SJCRH30 (cell line): ENCODE measurements at regions not wholly inside any gene's neighbourhood (a gene's known extent, or its start where the extent isn't known, plus 50 kb on each side); places are given as distances from the start of the nearest gene placed in this dataset.

Source experiments
- DNase-seq, 2 experiments: peaks; one replicate each; pipeline ENCODE4 v3.0.0-alpha.2; 2015 to 2020
- H3K27ac ChIP-seq: fragments of 250-450 bp; sonication (Bioruptor Pico); 2 replicates; pipeline ENCODE4 v1.5.1; 2020; ENCODE audit warnings: mild to moderate bottlenecking, moderate library complexity
- H3K27me3 ChIP-seq: fragments of 250-450 bp; sonication (Bioruptor Pico); 2 replicates; pipeline ENCODE4 v1.5.1; 2020; ENCODE audit warnings: mild to moderate bottlenecking, moderate library complexity
- H3K36me3 ChIP-seq: fragments of 250-450 bp; sonication (Bioruptor Pico); 2 replicates; pipeline ENCODE4 v1.5.1; 2020; ENCODE audit warnings: mild to moderate bottlenecking, moderate library complexity
- H3K4me1 ChIP-seq: fragments of 250-450 bp; sonication (Bioruptor Pico); 2 replicates; pipeline ENCODE4 v1.5.1; 2020; ENCODE audit warnings: mild to moderate bottlenecking, moderate library complexity
- H3K4me3 ChIP-seq: fragments of 250-450 bp; sonication (Bioruptor Pico); 2 replicates; pipeline ENCODE4 v1.5.1; 2020; ENCODE audit warnings: mild to moderate bottlenecking, moderate library complexity
- H3K9me3 ChIP-seq: fragments of 250-450 bp; sonication (Bioruptor Pico); replicated peaks from 2 replicates; pipeline ENCODE4 v1.5.1; 2020; ENCODE audit warnings: mild to moderate bottlenecking, moderate library complexity

DNA sequence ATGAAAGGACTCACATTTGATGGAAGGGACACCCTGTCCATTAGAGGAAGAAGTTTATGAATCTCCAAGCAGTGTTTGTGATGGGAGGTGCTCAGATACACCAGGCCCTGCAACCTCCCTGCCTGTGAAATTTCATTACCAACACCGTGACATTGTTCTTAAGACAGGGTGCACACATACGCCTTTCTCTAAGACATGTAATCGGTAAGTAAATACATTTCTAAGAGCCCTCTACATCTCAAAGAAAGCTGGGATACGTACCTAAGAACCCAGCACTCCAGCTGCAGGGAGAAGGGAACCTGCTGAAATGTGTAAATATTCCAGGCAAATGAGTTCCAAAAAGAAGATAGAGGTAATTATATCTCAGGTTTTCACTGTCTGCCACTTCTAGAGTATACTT is 125.0 kb upstream of the APC start:
- Histone ChIP-seq H3K27me3 (no peaks in the 10 kb centered on the region; the same call in 1 of the 2 replicates), H3K4me1 (peaks cover 5% of the 10 kb centered on the region; the same call in 1 of the 2 replicates), H3K27ac (no peak overlapping the region), H3K4me3 (no peak overlapping the region), H3K36me3 (no peaks in the 10 kb centered on the region), H3K9me3 (0 out of 2 replicates have a peak, but pooled peaks cover 3% of the 10 kb centered on the region)
- no peak for DNase-seq

DNA sequence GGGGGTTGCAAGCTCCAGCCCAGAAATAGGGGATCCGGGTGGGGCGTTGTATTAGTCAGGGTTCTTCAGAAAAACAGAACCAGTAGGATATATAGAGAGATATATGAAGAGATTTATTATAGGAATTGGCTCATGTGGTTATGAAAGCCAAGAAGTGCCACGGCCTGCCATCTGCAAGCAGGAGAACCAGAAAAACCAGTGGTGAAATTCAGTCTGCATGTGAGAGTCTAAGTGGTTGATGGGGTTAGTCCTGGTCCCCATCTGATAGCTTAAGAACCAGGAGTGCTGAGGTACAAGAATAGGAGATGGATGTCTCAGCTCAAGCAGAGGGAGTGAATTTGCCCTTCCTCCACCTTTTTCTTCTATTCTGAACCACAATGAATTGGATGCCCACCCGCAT is 123.4 kb upstream of the APC start:
- Histone ChIP-seq H3K36me3 (no peaks in the 10 kb centered on the region), H3K27me3 (no peaks in the 10 kb centered on the region; the same call in 1 of the 2 replicates), H3K9me3 (0 out of 2 replicates have a peak, but pooled peaks cover 3% of the 10 kb centered on the region), H3K4me3 (no peak overlapping the region), H3K4me1 (peaks cover 5% of the 10 kb centered on the region; the same call in 1 of the 2 replicates), H3K27ac (no peak overlapping the region)
- no peak for DNase-seq

DNA sequence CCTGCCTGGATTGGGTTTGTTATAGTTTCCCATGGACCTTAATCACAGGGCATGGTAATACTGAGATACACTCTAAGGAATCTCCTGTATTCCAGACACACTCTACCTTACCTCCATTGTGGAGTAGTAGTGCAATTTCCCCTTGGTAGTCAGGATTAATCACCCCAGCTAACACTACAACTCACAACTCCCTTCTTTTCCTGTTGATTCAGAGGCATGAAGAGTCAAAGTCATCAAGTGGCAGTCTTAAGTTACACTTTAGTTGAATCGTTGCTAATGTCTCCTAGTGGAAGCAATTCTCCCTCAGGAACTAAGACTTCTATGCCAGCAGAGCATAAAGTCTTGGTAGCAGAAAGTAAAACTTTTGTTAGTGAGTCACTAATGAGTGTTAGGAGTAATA is 122.7 kb upstream of the APC start:
- Histone ChIP-seq H3K4me1 (peaks cover 5% of the 10 kb centered on the region; the same call in 1 of the 2 replicates), H3K36me3 (no peaks in the 10 kb centered on the region), H3K27me3 (no peaks in the 10 kb centered on the region; the same call in 1 of the 2 replicates), H3K4me3 (no peak overlapping the region), H3K27ac (no peak overlapping the region), H3K9me3 (0 out of 2 replicates have a peak, but pooled peaks cover 3% of the 10 kb centered on the region)
- no peak for DNase-seq

DNA sequence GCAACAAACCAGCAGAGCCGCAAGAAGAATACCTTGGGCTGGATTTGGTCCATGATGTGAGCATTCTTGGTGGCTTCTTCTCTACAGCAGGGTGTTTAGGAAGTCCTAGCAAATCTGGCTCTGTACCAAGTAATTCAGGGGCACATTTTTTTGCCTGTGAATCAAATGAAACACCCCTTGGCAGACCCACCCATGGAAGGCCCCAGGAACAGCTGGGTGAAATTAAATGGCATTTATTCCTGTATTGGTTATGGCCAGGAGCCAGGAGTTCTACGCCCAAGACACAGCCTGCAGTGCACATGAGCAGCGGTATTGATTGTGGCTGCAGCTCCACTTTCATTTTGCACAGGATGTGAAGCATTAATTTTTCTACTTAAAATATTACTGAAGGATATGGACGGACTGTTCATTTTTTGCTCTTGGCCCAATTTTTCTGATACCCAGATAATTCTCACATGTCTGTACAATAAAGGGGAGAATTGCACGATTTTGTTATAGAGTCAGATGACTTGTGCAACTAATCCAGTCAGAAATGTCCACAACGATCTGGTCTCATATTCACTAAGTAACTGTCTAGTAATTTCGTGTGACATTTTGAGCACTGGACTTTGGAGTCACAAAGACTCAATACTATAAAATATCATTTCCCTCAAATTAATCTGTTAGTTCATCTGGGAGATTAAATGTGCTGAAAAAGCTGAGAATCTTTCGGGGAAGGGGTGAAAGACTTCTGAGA is 120.7 kb upstream of the APC start:
- Histone ChIP-seq H3K36me3 (no peaks in the 10 kb centered on the region), H3K9me3 (0 out of 2 replicates have a peak, but pooled peaks cover 3% of the 10 kb centered on the region), H3K27ac (no peak overlapping the region), H3K27me3 (no peaks in the 10 kb centered on the region), H3K4me3 (peak overlapping the region; percentile 26), H3K4me1 (peaks cover 5% of the 10 kb centered on the region; the same call in 1 of the 2 replicates)
- peak; percentile 53 to 68 for DNase-seq

DNA sequence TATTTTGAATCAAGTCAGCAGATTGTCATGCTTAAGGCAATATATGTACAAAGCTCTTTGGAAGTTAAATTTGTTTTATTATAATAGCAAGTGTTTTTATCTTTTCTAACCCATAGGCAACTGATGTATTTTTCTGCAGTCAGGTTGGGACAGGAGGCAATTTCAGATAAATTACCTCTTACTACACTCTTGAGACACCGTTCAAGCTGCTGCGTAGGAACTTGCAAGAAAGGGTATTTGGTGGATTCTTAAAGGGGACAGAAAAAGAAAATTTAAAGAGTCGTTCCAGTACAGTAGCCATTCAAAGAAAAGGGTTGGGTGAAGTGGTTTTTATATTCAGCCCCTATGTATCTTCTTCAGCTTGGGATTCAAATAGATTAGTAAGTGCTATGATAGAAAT is 112.4 kb upstream of the APC start:
- Histone ChIP-seq H3K9me3 (no peaks in the 10 kb centered on the region; the same call in 1 of the 2 replicates), H3K4me3 (no peak overlapping the region), H3K27me3 (no peaks in the 10 kb centered on the region), H3K36me3 (no peaks in the 10 kb centered on the region), H3K27ac (no peak overlapping the region), H3K4me1 (no peaks in the 10 kb centered on the region)
- DNase-seq, result no peak

DNA sequence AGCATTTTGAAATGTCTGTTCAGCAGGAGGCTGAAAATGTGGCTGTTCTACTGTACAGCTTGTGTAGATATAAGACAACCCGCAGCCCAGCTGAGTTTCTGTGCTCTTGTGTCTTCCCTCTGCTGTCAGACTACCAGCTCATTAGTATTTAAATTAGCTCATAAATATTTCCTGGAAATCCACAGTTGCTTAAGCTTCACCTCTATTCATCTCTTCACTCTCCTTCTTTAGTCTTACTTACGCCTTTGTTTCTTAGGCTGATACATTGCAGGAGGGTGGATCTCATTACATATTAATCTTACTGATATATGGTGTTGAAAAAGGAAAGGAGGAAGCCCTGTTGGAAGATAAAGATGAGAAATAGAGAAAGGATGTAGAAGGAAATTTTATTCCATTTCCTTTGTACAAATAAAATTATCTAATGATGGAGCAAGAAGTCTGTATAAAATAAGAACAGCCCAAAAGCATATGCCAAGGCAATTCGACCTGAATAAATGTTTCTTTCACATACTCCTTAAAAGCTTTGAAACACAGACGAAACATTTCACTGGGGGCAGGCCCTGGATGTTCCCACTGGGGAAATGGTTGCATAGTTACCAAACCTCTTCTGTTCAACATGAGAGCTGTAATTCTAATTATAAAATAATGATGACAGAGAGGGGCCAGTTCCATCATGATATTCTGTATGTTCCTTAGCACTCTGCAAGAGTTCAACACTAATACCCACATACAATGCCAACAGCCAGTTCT is 111.8 kb upstream of the APC start:
- Histone ChIP-seq H3K4me1 (no peaks in the 10 kb centered on the region), H3K36me3 (no peaks in the 10 kb centered on the region), H3K9me3 (no peaks in the 10 kb centered on the region; the same call in 1 of the 2 replicates), H3K27ac (no peak overlapping the region), H3K27me3 (no peaks in the 10 kb centered on the region), H3K4me3 (no peak overlapping the region)
- no peak for DNase-seq

DNA sequence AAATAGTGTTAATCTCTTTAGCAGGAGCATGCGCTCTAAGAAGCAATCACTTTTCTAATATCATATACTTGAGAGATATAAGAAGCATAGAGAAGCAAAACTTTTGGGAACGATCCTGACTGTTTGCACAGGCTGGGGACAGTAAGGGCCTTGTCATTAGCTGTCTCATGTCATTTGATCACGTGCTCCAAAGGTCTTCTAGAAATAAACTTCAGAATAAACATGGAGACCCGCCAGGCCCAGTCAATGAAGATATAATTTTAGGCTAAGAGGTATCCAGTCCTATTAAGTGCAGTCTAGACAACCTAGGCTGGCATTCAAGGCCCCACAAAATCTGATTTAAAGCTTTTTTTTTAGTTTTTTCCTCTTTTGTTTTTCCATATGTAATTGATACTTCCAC is 111.0 kb upstream of the APC start:
- no peaks in the 10 kb centered on the region for H3K4me1 ChIP-seq
- no peaks in the 10 kb centered on the region for H3K36me3 ChIP-seq
- no peak for DNase-seq
- H3K9me3 ChIP-seq, result no peaks in the 10 kb centered on the region; the same call in 1 of the 2 replicates
- H3K4me3 ChIP-seq, result no peak overlapping the region
- H3K27ac ChIP-seq, result no peak overlapping the region
- no peaks in the 10 kb centered on the region for H3K27me3 ChIP-seq

DNA sequence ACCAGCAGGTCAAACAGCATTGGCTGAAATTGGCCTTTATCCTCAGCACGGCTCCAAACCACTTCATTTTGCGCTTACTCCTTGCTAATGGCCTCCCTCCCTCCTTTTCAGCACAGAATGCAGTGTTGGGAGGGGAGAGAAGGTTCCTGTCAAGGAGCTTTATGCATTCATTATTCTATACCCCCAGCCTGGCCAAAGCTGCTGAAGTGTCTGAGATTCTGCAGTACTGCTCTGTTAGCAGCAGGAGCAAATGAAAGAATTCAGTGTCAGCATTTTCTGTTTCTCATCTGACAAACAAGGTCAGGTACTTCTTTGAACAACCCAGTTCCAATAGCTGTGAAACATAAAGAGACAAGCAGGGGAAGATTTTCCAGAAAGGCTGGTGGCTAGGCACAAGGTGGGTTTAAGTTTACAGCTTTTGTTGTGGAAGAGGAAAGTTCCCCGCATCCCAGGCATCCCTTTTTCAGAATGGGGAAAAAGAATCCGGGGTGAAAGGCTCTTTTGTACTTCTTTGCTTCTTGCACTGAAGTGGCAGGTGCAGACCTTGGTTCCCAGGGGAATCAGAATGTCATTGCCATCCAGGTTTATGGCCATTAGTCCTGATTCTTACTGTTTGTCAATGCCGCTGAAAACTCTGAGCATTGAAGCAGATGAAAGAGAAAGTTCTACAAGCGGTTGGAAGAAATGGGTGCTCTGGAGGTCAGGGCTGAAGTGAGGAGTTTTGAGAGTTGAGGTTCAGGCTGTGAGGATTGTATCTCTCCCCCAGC is 109.3 kb upstream of the APC start:
- H3K4me3 ChIP-seq, result no peak overlapping the region
- no peak for DNase-seq
- no peaks in the 10 kb centered on the region for H3K4me1 ChIP-seq
- H3K27ac ChIP-seq, result no peak overlapping the region
- no peaks in the 10 kb centered on the region for H3K36me3 ChIP-seq
- H3K9me3 ChIP-seq, result peaks cover under 1% of the 10 kb centered on the region; the same call in 1 of the 2 replicates
- no peaks in the 10 kb centered on the region for H3K27me3 ChIP-seq

DNA sequence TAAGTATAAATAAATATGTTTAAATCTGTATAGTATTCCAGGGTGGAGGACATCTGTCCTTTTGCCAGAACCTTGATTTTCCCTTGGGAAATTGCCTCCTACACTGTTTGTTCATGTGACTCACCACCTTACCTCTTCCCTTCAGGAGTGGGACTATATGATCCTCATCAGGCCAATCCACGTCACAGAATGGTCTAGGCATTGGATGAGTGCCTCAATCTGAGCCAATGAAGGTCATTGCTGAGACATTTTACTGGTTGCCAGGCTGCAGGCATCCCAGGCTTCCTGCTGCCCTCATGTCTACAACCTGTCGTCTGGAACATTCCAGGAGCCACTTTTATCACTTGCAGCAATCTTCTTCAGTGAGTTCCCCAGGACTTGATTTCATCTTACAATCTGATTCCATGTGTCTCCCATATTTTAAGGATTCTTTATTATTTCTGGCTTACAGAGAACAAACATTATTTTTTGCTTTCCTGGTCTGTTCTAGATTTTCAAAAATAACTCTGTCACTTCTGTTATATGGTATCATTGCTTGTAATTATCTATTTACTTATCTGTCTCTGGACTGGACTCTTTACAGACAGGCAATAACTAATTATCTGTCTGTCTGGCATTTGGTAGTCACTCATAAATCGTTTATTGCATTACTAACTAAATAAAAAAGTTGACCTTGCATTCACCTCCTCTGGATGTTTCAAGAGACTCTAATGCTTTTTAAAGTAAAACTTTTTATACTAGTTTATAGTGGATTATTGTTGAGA is 107.3 kb upstream of the APC start:
- no peak for DNase-seq
- Histone ChIP-seq H3K27ac (no peak overlapping the region), H3K27me3 (no peaks in the 10 kb centered on the region), H3K4me3 (no peak overlapping the region), H3K9me3 (peaks cover 8% of the 10 kb centered on the region; the same call in 1 of the 2 replicates), H3K4me1 (peaks cover 18% of the 10 kb centered on the region), H3K36me3 (no peaks in the 10 kb centered on the region)

DNA sequence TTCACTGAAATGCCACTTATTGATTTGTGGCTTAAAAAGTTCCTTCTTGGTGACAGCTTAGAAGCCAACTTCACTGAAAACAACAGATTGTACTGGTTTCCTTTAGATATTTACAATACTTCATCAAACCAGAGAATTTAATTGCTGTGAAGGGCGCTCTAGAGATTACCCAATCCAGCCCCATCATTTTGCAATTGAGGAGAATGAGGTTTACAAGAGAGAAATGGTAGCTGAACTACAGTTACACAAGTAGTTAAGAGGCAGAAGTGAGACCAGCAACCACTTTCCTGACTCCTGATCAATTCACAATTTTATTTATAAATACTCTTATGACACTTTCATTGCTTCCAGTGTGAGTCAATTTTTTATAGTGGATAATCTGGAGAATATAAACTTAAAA is 103.5 kb upstream of the APC start:
- Histone ChIP-seq H3K36me3 (no peaks in the 10 kb centered on the region), H3K4me3 (no peak overlapping the region), H3K9me3 (peaks cover 8% of the 10 kb centered on the region; the same call in 1 of the 2 replicates), H3K27me3 (no peaks in the 10 kb centered on the region), H3K27ac (no peak overlapping the region), H3K4me1 (peaks cover 27% of the 10 kb centered on the region)
- no peak for DNase-seq

DNA sequence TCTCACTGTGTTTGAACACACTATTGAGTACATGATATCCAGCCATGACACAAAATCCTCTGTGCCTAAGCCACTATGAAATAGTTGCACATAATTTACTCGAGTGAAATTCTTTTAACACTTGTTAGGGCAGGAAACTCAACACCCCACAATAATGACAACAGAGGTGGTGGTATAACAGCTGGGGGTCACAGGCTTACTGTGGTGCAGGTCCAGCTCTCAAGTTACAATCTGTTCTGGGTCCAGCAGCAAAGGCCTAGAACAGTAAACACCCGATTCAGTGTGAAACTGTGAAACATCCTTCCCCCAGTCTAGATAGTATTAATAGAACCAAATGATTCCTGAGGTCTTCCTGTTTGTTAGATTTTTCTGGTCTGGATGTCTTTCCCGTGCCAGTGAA is 102.9 kb upstream of the APC start:
- Histone ChIP-seq H3K36me3 (no peaks in the 10 kb centered on the region), H3K9me3 (peaks cover 8% of the 10 kb centered on the region; the same call in 1 of the 2 replicates), H3K4me1 (peaks cover 27% of the 10 kb centered on the region), H3K27ac (peak overlapping the region; percentile 15; the same call in 1 of the 2 replicates), H3K4me3 (no peak overlapping the region), H3K27me3 (no peaks in the 10 kb centered on the region)
- peak; percentile 66 to 83 for DNase-seq

DNA sequence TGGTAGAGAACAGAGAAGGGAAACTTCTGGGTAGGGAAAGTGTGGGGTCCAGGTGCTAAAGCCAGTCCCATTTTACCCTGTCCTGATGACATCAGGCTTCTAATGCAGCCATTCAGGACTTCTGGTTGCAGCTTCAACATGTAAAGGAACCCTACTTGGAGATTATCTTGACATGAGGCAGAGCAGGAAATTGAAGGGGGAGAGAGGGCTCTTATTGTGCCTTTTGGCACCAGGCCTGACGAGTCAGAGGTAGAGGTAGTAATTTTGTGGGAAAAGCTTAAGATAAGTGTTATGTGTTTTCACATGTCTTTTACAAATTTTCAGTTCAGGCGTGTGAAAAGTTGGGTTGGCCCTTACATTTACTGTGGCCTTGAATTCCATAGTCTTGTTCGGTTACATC is 102.4 kb upstream of the APC start:
- Histone ChIP-seq H3K27me3 (no peaks in the 10 kb centered on the region), H3K36me3 (no peaks in the 10 kb centered on the region), H3K27ac (peak overlapping the region; percentile 15; the same call in 1 of the 2 replicates), H3K9me3 (peaks cover 8% of the 10 kb centered on the region; the same call in 1 of the 2 replicates), H3K4me3 (no peak overlapping the region), H3K4me1 (peaks cover 31% of the 10 kb centered on the region)
- DNase-seq, result peak in 1 of 2 experiments; percentile 14

DNA sequence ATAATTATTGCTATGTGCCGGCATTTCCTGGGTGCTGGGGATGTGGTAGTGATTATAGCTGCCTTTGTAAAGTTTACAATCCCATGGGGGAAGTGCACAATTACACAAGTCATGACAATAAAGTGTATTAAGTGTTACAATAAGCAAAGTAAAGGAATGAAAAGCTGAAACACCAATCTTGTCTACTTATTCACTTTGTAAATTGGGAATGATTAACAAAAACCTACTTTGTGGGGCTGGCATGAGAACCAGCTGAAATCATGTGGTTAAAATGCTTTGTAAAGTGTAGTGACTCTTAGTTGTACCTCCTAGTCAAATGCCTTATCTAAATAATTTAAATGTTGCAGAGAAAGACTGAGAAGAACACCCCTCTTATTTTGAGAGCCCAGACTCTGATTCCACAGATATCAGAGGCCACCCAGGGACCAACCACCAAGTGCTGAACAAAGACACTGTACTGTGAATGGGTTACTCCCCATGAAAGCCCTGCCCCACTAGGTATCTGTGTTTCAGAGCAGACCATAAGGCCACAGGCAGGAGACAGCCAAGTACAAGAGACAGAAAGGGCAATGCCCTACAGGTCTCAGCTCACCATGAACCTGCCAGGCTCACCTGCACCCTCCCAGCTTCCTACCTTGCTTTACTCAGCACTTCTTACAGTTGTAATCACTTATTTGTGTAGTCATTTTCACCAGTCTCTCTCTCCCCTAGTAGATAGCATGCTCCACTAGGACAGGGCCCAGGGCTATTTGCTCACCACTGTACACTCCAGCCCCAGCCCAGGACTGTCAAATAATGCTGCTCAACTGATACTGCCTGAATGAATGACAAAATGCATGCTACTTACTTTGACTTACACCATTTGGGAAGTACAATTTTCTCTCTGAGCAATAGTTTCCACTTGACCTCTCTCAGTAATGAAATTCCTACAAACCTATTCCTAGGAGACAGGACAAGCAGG is 101.6 kb upstream of the APC start:
- Histone ChIP-seq H3K9me3 (peaks cover 8% of the 10 kb centered on the region; the same call in 1 of the 2 replicates), H3K36me3 (no peaks in the 10 kb centered on the region), H3K27me3 (no peaks in the 10 kb centered on the region), H3K4me1 (peaks cover 33% of the 10 kb centered on the region), H3K27ac (no peak overlapping the region), H3K4me3 (no peak overlapping the region)
- peak; percentile 18 to 37 for DNase-seq
